Brain microvascular endothelial cell (primary cell): ENCODE measurements at regions not wholly inside any gene's neighbourhood (a gene's known extent, or its start where the extent isn't known, plus 50 kb on each side); places are given as distances from the start of the nearest gene placed in this dataset.

Source experiments
- DNase-seq: peaks from one replicate; pipeline ENCODE4 v3.0.0-alpha.2; 2020
- H3K27ac ChIP-seq: fragments of 250-450 bp; sonication (Bioruptor Pico); 2 replicates; pipeline ENCODE4 v1.5.1; 2020; ENCODE audit warnings: mild to moderate bottlenecking, moderate library complexity
- H3K27me3 ChIP-seq: fragments of 250-450 bp; sonication (Bioruptor Pico); replicated peaks from 2 replicates; pipeline ENCODE4 v1.5.1; 2020; ENCODE audit warnings: mild to moderate bottlenecking
- H3K36me3 ChIP-seq: fragments of 250-450 bp; sonication (Bioruptor Pico); replicated peaks from 2 replicates; pipeline ENCODE4 v1.5.1; 2020; ENCODE audit warnings: mild to moderate bottlenecking
- H3K4me3 ChIP-seq: 2 replicates; pipeline ENCODE4 v1.5.1; 2011; ENCODE audit warnings: low read depth, mild to moderate bottlenecking, control low read depth, low read length, moderate library complexity
- CTCF ChIP-seq: IDR thresholded peaks from 2 replicates; pipeline ENCODE4 v1.5.1; 2011; ENCODE audit warnings: low read depth, mild to moderate bottlenecking, moderate library complexity, low read length, control low read depth, inconsistent platforms; ENCODE audit errors: missing control alignments
- in situ Hi-C: cut with HindIII; loops from 2 replicates; pipeline ENCODE4 v1.10.0; 2017; ENCODE audit warnings: low sequenced_read_pairs, low pct_ligation_motif_present

GRCh38 chr1:177632923-177633615 lies 336.8 kb downstream of the SEC16B start:
- no peak for DNase-seq
- in situ Hi-C loops, result no loop called here
- H3K27me3 ChIP-seq, result no peaks in the 10 kb centered on the region
- no peak overlapping the region for H3K4me3 ChIP-seq
- TF ChIP-seq CTCF, result no peak
- H3K27ac ChIP-seq, result no peak overlapping the region
- no peaks in the 10 kb centered on the region for H3K36me3 ChIP-seq

- Histone ChIP-seq H3K36me3 (no peaks in the 10 kb centered on the region), H3K27me3 (no peaks in the 10 kb centered on the region), H3K27ac (no peak overlapping the region), H3K4me3 (no peak overlapping the region)
- TF ChIP-seq CTCF, result no peak
- in situ Hi-C loops, result no loop called here
- no peak for DNase-seq
These were observed 338.1 kb downstream of the SEC16B start for GRCh38 chr1:177631770-177632169.

GRCh38 chr1:177629526-177629925 lies 340.3 kb downstream of the SEC16B start:
- DNase-seq, result peak; percentile 18
- H3K27me3 ChIP-seq, result no peaks in the 10 kb centered on the region
- H3K27ac ChIP-seq, result peak overlapping the region; percentile 45
- in situ Hi-C loops, result no loop called here
- H3K4me3 ChIP-seq, result no peak overlapping the region
- no peaks in the 10 kb centered on the region for H3K36me3 ChIP-seq
- no peak for TF ChIP-seq CTCF

- no peak overlapping the region for H3K4me3 ChIP-seq
- in situ Hi-C loops, result no loop called here
- no peak overlapping the region for H3K27ac ChIP-seq
- no peak for TF ChIP-seq CTCF
- H3K27me3 ChIP-seq, result no peaks in the 10 kb centered on the region
- no peak for DNase-seq
- H3K36me3 ChIP-seq, result no peaks in the 10 kb centered on the region
These were observed 342.5 kb downstream of the SEC16B start for GRCh38 chr1:177627148-177627910.

GRCh38 chr1:177620636-177621190 lies 349.1 kb downstream of the SEC16B start:
- Histone ChIP-seq H3K27ac (no peak overlapping the region), H3K27me3 (no peaks in the 10 kb centered on the region), H3K36me3 (no peaks in the 10 kb centered on the region), H3K4me3 (no peak overlapping the region)
- peak; percentile 22 for DNase-seq
- no peak for TF ChIP-seq CTCF
- in situ Hi-C loops, result no loop called here
